ENCODE measurements at regions not wholly inside any gene's neighbourhood (a gene's known extent, or its start where the extent isn't known, plus 50 kb on each side); places are given as distances from the start of the nearest gene placed in this dataset.

DNA sequence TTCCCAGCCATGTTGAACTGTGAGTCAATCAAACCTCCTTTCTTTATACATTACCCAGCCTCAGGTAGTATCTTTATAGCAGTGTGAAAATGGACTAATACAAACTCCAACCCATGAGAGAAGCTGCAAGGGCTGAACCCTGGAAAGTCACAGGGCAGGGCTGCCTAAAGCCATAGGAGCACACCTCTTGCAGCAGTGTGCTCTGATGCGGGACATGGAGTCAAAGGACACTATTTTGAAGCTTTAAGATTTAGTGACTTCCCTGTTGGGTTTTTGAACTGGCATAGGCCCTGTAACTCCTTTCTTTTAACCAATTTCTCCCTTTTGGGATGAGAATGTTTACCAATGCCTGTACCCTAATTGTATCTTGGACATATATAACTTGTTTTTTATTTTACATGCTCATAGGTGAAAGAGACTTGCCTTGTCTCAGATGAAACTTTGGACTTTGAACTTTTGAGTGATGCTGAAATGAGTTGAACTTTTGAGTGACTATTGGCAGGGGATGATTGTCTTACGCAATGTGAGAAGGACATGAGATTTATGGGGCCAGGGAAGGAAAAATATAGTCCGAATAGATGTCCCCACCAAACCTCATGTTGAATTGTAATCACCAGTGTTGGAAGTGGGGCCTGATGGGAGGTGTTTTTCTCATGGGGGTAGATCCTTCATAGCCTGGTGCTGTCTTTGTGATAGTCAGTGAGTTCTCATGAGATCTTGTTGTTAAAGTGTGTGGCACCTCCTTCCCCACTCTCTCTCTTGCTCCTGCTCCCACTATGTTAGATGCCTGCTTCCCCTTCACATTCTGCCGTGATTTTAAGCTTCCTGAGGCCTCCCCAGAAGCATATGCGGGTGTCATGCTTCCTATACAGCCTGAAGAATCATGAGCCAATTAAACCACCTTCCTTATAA lies 159.5 kb upstream of the SPEF2 start:
- Histone ChIP-seq H3K4me2 (ENCODE audit: extremely low read depth, insufficient read depth, low read length) (no peak overlapping the region), H3K27me3 (ENCODE audit: control insufficient read depth, insufficient read depth, low read length) (no peaks in the 10 kb centered on the region), H3K9me3 (ENCODE audit: control insufficient read depth, insufficient read depth, low read depth, low read length) (no peaks in the 10 kb centered on the region), H3K27ac (ENCODE audit: insufficient read depth, low read length) (no peak overlapping the region), H3K79me2 (ENCODE audit: control insufficient read depth, insufficient read depth, low read length) (no peaks in the 10 kb centered on the region), H3K4me1 (ENCODE audit: control insufficient read depth, extremely low read depth, insufficient read depth, low read length) (no peaks in the 10 kb centered on the region), H3K36me3 (ENCODE audit: control insufficient read depth, insufficient read depth, low read length) (no peaks in the 10 kb centered on the region), H4K20me1 (ENCODE audit: control insufficient read depth, extremely low read depth, insufficient read depth, low read length) (no peaks in the 10 kb centered on the region), H2AFZ (ENCODE audit: low read length) (no peak overlapping the region), H3K9ac (ENCODE audit: insufficient read depth, low read length) (no peak overlapping the region), H3K4me3 (replicated peaks in 1 of 4; ENCODE audit: control extremely low read depth in 1 of 4, insufficient read depth in 1 of 4, low read depth in 3 of 4, low read length in 4 of 4) (no peak overlapping the region)
- DNase-seq (ENCODE audit: low read depth in 2 of 2), result no peak
- TF ChIP-seq EZH2 (IDR thresholded peaks at IDR 0.05; ENCODE audit: low read length, missing control alignments), result no peak
- TF ChIP-seq, protein P1, sequence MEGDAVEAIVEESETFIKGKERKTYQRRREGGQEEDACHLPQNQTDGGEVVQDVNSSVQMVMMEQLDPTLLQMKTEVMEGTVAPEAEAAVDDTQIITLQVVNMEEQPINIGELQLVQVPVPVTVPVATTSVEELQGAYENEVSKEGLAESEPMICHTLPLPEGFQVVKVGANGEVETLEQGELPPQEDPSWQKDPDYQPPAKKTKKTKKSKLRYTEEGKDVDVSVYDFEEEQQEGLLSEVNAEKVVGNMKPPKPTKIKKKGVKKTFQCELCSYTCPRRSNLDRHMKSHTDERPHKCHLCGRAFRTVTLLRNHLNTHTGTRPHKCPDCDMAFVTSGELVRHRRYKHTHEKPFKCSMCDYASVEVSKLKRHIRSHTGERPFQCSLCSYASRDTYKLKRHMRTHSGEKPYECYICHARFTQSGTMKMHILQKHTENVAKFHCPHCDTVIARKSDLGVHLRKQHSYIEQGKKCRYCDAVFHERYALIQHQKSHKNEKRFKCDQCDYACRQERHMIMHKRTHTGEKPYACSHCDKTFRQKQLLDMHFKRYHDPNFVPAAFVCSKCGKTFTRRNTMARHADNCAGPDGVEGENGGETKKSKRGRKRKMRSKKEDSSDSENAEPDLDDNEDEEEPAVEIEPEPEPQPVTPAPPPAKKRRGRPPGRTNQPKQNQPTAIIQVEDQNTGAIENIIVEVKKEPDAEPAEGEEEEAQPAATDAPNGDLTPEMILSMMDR (conservative IDR thresholded peaks at IDR 0.05 in 1 of 2, IDR thresholded peaks at IDR 0.05 in 1 of 2; ENCODE audit: low read depth in 1 of 2, low read length in 2 of 2), result no peak

DNA sequence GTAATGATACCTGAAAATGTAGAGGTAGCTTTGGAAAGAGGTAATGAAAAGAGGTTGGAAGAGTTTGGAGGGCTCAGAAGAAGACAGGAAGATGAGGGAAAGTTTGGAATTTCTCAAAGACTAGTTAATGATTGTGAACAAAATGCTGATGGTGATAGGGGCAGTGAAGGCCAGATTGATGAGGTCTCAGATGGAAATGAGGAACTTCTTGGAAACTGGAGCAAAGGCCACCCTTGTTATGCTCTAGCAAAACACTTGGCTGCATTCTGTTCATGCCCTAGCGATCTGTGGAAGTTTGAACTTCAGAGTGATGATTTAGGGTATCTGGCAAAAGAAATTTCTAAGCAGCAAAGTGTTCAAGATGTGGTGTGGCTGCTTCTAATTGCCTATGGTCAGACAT lies 161.2 kb upstream of the SPEF2 start:
- Histone ChIP-seq H2AFZ (ENCODE audit: low read length) (no peak overlapping the region), H3K27ac (ENCODE audit: insufficient read depth, low read length) (no peak overlapping the region), H4K20me1 (ENCODE audit: control insufficient read depth, extremely low read depth, insufficient read depth, low read length) (no peaks in the 10 kb centered on the region), H3K4me1 (ENCODE audit: control insufficient read depth, extremely low read depth, insufficient read depth, low read length) (no peaks in the 10 kb centered on the region), H3K27me3 (ENCODE audit: control insufficient read depth, insufficient read depth, low read length) (no peaks in the 10 kb centered on the region), H3K79me2 (ENCODE audit: control insufficient read depth, insufficient read depth, low read length) (no peaks in the 10 kb centered on the region), H3K9ac (ENCODE audit: insufficient read depth, low read length) (no peak overlapping the region), H3K9me3 (ENCODE audit: control insufficient read depth, insufficient read depth, low read depth, low read length) (no peaks in the 10 kb centered on the region), H3K4me3 (replicated peaks in 1 of 4; ENCODE audit: control extremely low read depth in 1 of 4, insufficient read depth in 1 of 4, low read depth in 3 of 4, low read length in 4 of 4) (no peak overlapping the region), H3K4me2 (ENCODE audit: extremely low read depth, insufficient read depth, low read length) (no peak overlapping the region), H3K36me3 (ENCODE audit: control insufficient read depth, insufficient read depth, low read length) (no peaks in the 10 kb centered on the region)
- no peak for DNase-seq (ENCODE audit: low read depth in 2 of 2)
- no peak for TF ChIP-seq EZH2 (IDR thresholded peaks at IDR 0.05; ENCODE audit: low read length, missing control alignments)
- TF ChIP-seq, protein P1 (conservative IDR thresholded peaks at IDR 0.05 in 1 of 2, IDR thresholded peaks at IDR 0.05 in 1 of 2; ENCODE audit: low read depth in 1 of 2, low read length in 2 of 2), result no peak

DNA sequence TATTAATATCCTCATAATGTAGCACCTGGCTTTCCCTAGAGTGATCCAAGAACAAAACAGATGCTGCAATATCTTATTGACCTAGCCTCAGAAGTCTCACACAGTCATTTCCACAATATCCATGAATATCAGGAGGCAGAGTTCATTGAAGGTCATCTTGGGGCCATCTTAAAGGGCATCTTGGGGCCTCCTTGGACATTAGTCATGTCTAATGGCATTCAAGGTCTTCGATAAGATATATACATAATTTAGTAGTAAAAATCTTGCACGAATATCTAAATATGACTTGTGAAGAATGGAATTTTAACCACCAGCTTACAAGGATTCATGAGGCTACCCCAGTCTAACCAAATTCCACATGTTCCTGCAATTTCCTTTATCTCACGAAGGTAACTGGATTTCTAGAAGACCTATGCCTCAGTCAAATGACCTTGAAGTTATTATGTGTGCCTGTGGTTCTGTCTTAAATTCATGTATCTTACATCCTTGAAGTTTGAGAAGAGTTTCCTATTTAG lies 163.6 kb upstream of the SPEF2 start:
- TF ChIP-seq, protein P1 (conservative IDR thresholded peaks at IDR 0.05 in 1 of 2, IDR thresholded peaks at IDR 0.05 in 1 of 2; ENCODE audit: low read depth in 1 of 2, low read length in 2 of 2), result no peak
- no peak for TF ChIP-seq EZH2 (IDR thresholded peaks at IDR 0.05; ENCODE audit: low read length, missing control alignments)
- no peak for DNase-seq (ENCODE audit: low read depth in 2 of 2)

More for the DNA sequence above, 163.6 kb upstream of the SPEF2 start:
- Histone ChIP-seq H3K27ac (ENCODE audit: insufficient read depth, low read length) (no peak overlapping the region), H3K4me1 (ENCODE audit: control insufficient read depth, extremely low read depth, insufficient read depth, low read length) (no peaks in the 10 kb centered on the region), H2AFZ (ENCODE audit: low read length) (no peak overlapping the region), H3K79me2 (ENCODE audit: control insufficient read depth, insufficient read depth, low read length) (no peaks in the 10 kb centered on the region), H3K4me3 (replicated peaks in 1 of 4; ENCODE audit: control extremely low read depth in 1 of 4, insufficient read depth in 1 of 4, low read depth in 3 of 4, low read length in 4 of 4) (no peak overlapping the region), H3K9ac (ENCODE audit: insufficient read depth, low read length) (no peak overlapping the region), H3K4me2 (ENCODE audit: extremely low read depth, insufficient read depth, low read length) (no peak overlapping the region), H3K36me3 (ENCODE audit: control insufficient read depth, insufficient read depth, low read length) (no peaks in the 10 kb centered on the region), H3K27me3 (ENCODE audit: control insufficient read depth, insufficient read depth, low read length) (no peaks in the 10 kb centered on the region), H4K20me1 (ENCODE audit: control insufficient read depth, extremely low read depth, insufficient read depth, low read length) (no peaks in the 10 kb centered on the region), H3K9me3 (ENCODE audit: control insufficient read depth, insufficient read depth, low read depth, low read length) (no peaks in the 10 kb centered on the region)

Data from fibroblast of lung (primary cell).